ENCODE measurements at regions not wholly inside any gene's neighbourhood (a gene's known extent, or its start where the extent isn't known, plus 50 kb on each side); places are given as distances from the start of the nearest gene placed in this dataset.
"Not testable (repeated sequence)": the region's sequence is repeated elsewhere in the genome, so short reads cannot be mapped to it uniquely, and the experiment has no call there.

- Histone ChIP-seq H4K20me1 (ENCODE audit: insufficient read depth, low read length) (no peaks in the 10 kb centered on the region), H3K4me2 (ENCODE audit: insufficient read depth, low read length) (no peak overlapping the region), H3K9me3 (ENCODE audit: low read depth, low read length) (no peaks in the 10 kb centered on the region), H2AFZ (ENCODE audit: low read length) (no peak overlapping the region), H3K27me3 (ENCODE audit: insufficient read depth, low read length) (no peaks in the 10 kb centered on the region), H3K27ac (ENCODE audit: low read depth, low read length) (no peak overlapping the region), H3K36me3 (ENCODE audit: insufficient read depth, low read length) (no peaks in the 10 kb centered on the region), H3K4me1 (ENCODE audit: insufficient read depth, low read length) (no peaks in the 10 kb centered on the region), H3K4me3 (ENCODE audit: insufficient read depth, low read length) (no peak overlapping the region), H3K79me2 (ENCODE audit: insufficient read depth, low read length) (no peaks in the 10 kb centered on the region)
- no peak for DNase-seq (ENCODE audit: insufficient read length, low spot score, missing footprints)
- no peak for TF ChIP-seq CTCF (IDR thresholded peaks at IDR 0.05; ENCODE audit: extremely low read depth, low read depth, low read length)
These were observed 406.9 kb upstream of the SLC10A2 start for GRCh38 chr13:103473081-103473480.

GRCh38 chr13:103471896-103472295, 405.7 kb upstream of the SLC10A2 start:
- DNase-seq (ENCODE audit: insufficient read length, low spot score, missing footprints) = no peak
- H3K36me3 ChIP-seq (ENCODE audit: insufficient read depth, low read length) = no peaks in the 10 kb centered on the region
- H3K4me2 ChIP-seq (ENCODE audit: insufficient read depth, low read length) = no peak overlapping the region
- TF ChIP-seq CTCF (IDR thresholded peaks at IDR 0.05; ENCODE audit: extremely low read depth, low read depth, low read length) = no peak
- H3K79me2 ChIP-seq (ENCODE audit: insufficient read depth, low read length) = no peaks in the 10 kb centered on the region
- no peak overlapping the region for H2AFZ ChIP-seq (ENCODE audit: low read length)
- H3K27ac ChIP-seq (ENCODE audit: low read depth, low read length) = no peak overlapping the region
- no peaks in the 10 kb centered on the region for H4K20me1 ChIP-seq (ENCODE audit: insufficient read depth, low read length)
- H3K9me3 ChIP-seq (ENCODE audit: low read depth, low read length) = no peaks in the 10 kb centered on the region
- H3K4me1 ChIP-seq (ENCODE audit: insufficient read depth, low read length) = no peaks in the 10 kb centered on the region
- no peak overlapping the region for H3K4me3 ChIP-seq (ENCODE audit: insufficient read depth, low read length)
- no peaks in the 10 kb centered on the region for H3K27me3 ChIP-seq (ENCODE audit: insufficient read depth, low read length)

- no peaks in the 10 kb centered on the region for H4K20me1 ChIP-seq (ENCODE audit: insufficient read depth, low read length)
- H3K4me1 ChIP-seq (ENCODE audit: insufficient read depth, low read length) = no peaks in the 10 kb centered on the region
- no peak overlapping the region for H3K27ac ChIP-seq (ENCODE audit: low read depth, low read length)
- DNase-seq (ENCODE audit: insufficient read length, low spot score, missing footprints) = no peak
- no peaks in the 10 kb centered on the region for H3K27me3 ChIP-seq (ENCODE audit: insufficient read depth, low read length)
- no peaks in the 10 kb centered on the region for H3K79me2 ChIP-seq (ENCODE audit: insufficient read depth, low read length)
- H3K4me3 ChIP-seq (ENCODE audit: insufficient read depth, low read length) = no peak overlapping the region
- H3K4me2 ChIP-seq (ENCODE audit: insufficient read depth, low read length) = no peak overlapping the region
- no peaks in the 10 kb centered on the region for H3K9me3 ChIP-seq (ENCODE audit: low read depth, low read length)
- no peaks in the 10 kb centered on the region for H3K36me3 ChIP-seq (ENCODE audit: insufficient read depth, low read length)
- no peak overlapping the region for H2AFZ ChIP-seq (ENCODE audit: low read length)
- no peak for TF ChIP-seq CTCF (IDR thresholded peaks at IDR 0.05; ENCODE audit: extremely low read depth, low read depth, low read length)
These were observed 403.6 kb upstream of the SLC10A2 start for GRCh38 chr13:103469771-103470170.

- Histone ChIP-seq H3K9me3 (ENCODE audit: low read depth, low read length) (no peaks in the 10 kb centered on the region), H3K4me1 (ENCODE audit: insufficient read depth, low read length) (no peaks in the 10 kb centered on the region), H3K4me2 (ENCODE audit: insufficient read depth, low read length) (no peak overlapping the region), H3K27me3 (ENCODE audit: insufficient read depth, low read length) (no peaks in the 10 kb centered on the region), H2AFZ (ENCODE audit: low read length) (no peak overlapping the region), H3K79me2 (ENCODE audit: insufficient read depth, low read length) (no peaks in the 10 kb centered on the region), H3K27ac (ENCODE audit: low read depth, low read length) (no peak overlapping the region), H3K36me3 (ENCODE audit: insufficient read depth, low read length) (no peaks in the 10 kb centered on the region), H4K20me1 (ENCODE audit: insufficient read depth, low read length) (no peaks in the 10 kb centered on the region), H3K4me3 (ENCODE audit: insufficient read depth, low read length) (no peak overlapping the region)
- peak; percentile 43 for DNase-seq (ENCODE audit: insufficient read length, low spot score, missing footprints)
- no peak for TF ChIP-seq CTCF (IDR thresholded peaks at IDR 0.05; ENCODE audit: extremely low read depth, low read depth, low read length)
These were observed 400.5 kb upstream of the SLC10A2 start for GRCh38 chr13:103466761-103467160.

- not testable (repeated sequence) for H3K79me2 ChIP-seq (ENCODE audit: insufficient read depth, low read length); H3K4me2 ChIP-seq (ENCODE audit: insufficient read depth, low read length); H3K4me1 ChIP-seq (ENCODE audit: insufficient read depth, low read length); DNase-seq (ENCODE audit: insufficient read length, low spot score, missing footprints); H3K9me3 ChIP-seq (ENCODE audit: low read depth, low read length); H3K4me3 ChIP-seq (ENCODE audit: insufficient read depth, low read length); H3K27ac ChIP-seq (ENCODE audit: low read depth, low read length); H2AFZ ChIP-seq (ENCODE audit: low read length); H3K36me3 ChIP-seq (ENCODE audit: insufficient read depth, low read length); H4K20me1 ChIP-seq (ENCODE audit: insufficient read depth, low read length); H3K27me3 ChIP-seq (ENCODE audit: insufficient read depth, low read length)
These were observed 394.0 kb upstream of the SLC10A2 start for GRCh38 chr13:103460246-103460645.

- not testable (repeated sequence) for H3K4me3 ChIP-seq (ENCODE audit: insufficient read depth, low read length); H3K4me2 ChIP-seq (ENCODE audit: insufficient read depth, low read length); H3K9me3 ChIP-seq (ENCODE audit: low read depth, low read length); H3K4me1 ChIP-seq (ENCODE audit: insufficient read depth, low read length); DNase-seq (ENCODE audit: insufficient read length, low spot score, missing footprints); H2AFZ ChIP-seq (ENCODE audit: low read length); H3K27me3 ChIP-seq (ENCODE audit: insufficient read depth, low read length); H3K79me2 ChIP-seq (ENCODE audit: insufficient read depth, low read length); H3K27ac ChIP-seq (ENCODE audit: low read depth, low read length); H4K20me1 ChIP-seq (ENCODE audit: insufficient read depth, low read length); H3K36me3 ChIP-seq (ENCODE audit: insufficient read depth, low read length)
These were observed 390.8 kb upstream of the SLC10A2 start for GRCh38 chr13:103457050-103457449.

Measured in osteoblast (primary cell).